ENCODE measurements at regions not wholly inside any gene's neighbourhood (a gene's known extent, or its start where the extent isn't known, plus 50 kb on each side); places are given as distances from the start of the nearest gene placed in this dataset.
"Not testable (repeated sequence)": the region's sequence is repeated elsewhere in the genome, so short reads cannot be mapped to it uniquely, and the experiment has no call there.

- DNase-seq = no peak
These were observed 160.1 kb downstream of the TBX15 start for GRCh38 chr1:118828038-118828437.

GRCh38 chr1:118827636-118828035, 160.5 kb downstream of the TBX15 start:
- peak; percentile 93 for DNase-seq

GRCh38 chr1:118827207-118827606, 160.9 kb downstream of the TBX15 start:
- no peak for DNase-seq

DNA sequence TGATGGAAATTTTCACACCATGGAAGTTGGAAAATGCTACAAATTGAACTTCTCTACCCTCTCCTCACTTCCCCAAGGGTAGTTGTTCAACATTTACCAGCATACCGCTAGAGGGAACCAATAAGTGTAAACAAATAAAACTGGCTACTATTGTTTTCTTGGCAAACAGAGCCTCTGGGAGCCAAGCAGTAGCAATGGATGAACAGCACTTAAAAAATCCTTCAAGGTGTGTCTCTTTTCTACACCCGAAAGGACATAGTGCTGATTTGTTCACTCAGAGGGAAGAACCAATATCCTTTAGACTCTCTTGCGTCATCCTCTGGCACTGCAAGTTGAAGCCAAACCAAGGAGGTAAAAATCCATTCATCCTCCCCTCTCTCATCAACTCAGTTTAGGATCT, 161.5 kb downstream of the TBX15 start:
- DNase-seq = no peak

- DNase-seq = no peak
These were observed 162.5 kb downstream of the TBX15 start for GRCh38 chr1:118825619-118826018.

DNA sequence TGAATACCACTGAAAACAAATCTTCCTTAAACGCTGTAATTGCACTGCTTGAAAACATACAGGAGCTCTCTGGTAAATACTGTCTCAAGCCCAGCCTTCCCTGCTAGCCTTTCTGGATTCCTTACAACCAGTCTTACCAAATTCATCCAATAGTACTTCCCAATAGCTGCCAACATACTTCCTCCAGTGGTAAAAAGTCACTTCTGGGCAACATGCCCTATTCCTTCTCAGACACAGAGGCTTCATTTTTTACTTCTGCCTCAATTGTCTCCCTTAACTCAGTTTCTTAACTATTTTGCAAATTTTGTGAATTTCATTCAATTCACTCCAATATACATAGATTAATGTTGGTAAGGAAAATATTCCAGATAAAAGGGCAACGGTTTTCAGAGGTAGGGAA, 166.3 kb downstream of the TBX15 start:
- DNase-seq = no peak

DNA sequence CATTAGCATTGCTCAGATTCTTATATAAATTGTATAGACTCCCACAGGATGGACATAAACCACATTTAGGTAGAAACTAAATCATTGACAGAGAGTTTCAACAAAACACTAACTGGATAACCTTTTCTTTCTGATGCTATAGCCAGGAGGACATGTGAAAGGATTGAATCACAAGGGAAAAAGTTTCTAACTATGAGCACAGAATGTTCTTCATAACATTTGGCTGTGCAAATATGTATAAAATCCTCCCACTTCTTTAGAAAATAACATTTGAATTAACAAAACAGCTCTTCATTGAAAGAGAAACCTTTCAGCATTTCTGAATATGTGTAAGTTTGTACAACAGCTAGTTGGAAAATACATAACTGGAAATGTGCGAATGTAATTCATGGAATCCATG, 167.3 kb downstream of the TBX15 start:
- DNase-seq = no peak

DNA sequence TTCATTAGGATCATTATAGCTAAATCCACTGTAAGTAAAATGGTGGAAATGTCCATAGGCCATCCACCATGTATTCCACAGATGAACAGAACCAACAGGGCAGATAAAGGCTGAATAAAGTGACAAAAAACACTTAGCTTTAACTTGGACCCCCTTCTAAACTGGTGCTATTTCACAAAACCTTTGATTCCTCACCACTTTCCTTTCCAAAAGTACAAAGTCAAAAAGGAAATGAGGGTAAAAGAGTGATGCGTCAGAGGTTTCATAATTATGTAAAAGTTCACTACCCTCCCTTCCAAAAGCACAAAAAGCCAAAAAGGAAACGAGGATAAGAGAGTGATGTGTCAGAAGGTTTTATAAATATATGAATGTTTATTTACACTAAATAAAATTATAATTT, 172.2 kb downstream of the TBX15 start:
- DNase-seq = no peak

- no peak for DNase-seq
These were observed 175.6 kb downstream of the TBX15 start for GRCh38 chr1:118812555-118812954.

DNA sequence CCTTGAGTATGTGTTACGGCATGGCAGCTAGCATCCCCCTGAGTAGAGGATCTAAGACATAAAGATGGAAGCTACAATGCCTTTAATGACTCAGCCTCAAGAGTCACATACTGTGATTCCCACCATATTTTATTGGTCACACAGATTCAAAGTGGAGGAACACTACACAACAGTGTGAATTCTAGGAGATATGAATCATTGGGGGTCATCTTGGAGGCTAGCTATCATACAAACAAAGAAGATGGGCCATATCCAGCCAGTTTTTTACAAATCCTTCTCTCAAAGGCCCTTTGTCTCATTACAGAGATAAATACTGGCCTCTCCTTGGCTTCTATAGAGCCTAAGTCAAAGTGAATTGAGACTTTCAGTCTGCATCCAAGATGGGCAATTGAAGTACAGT, 177.0 kb downstream of the TBX15 start:
- no peak for DNase-seq

- no peak for DNase-seq
These were observed 178.6 kb downstream of the TBX15 start for GRCh38 chr1:118809586-118809985.

- not testable (repeated sequence) for DNase-seq
These were observed 185.0 kb downstream of the TBX15 start for GRCh38 chr1:118803128-118803527.

- no peak for DNase-seq
These were observed 196.9 kb downstream of the TBX15 start for GRCh38 chr1:118791094-118791691.

DNA sequence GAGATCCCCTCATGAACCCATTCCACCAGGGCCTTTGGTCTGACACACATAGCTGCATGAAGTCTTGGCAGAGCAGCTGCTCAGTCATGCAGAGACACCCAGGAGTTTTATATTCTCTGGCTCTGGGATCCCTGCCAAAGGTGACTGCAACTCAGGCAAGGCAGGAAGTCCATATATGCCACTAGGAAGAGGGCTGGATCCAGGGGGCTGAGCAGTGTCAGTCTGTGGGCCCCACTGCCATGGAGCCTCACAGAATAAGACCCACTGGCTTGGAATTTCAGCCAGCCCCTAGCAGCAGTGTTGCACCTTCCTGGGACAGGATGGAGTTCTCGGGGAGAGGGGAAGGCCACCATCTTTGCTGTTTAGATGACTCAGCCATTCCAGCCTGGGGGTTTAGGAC, 199.7 kb downstream of the TBX15 start:
- no peak for DNase-seq

GRCh38 chr1:118786454-118787155, 201.5 kb downstream of the TBX15 start:
- peak; percentile 10 for DNase-seq

- no peak for DNase-seq
These were observed 202.9 kb downstream of the TBX15 start for GRCh38 chr1:118785246-118785645.

DNA sequence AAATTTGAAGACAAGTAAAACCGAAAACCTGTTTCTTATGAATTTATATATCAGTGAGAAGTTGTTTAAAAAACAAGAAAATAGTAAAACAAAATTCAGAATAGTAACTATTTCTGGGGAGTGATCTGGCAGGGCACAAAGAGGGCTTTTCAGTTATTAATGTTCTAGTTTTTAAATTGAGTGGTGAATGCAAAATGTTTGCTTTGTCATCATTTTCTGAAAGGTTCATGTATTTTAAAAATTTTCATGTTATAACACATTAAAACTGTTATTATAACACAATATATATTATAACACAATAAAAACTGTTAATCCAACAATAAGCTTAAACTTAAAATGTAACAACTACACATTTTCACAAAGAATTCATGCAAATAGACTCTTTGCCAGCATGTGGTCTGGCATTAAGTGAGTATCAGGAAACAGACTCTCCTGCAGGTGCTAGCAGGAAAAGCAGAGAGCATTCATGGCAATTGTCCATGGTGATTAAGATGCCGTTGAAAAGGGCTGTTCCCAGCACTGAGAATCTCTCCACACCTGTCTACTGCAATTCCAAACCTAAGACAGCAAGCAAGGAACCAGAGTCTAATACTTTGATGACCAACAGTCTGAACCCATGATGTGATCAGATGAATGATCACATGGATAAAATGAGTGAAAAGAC, 204.9 kb downstream of the TBX15 start:
- no peak for DNase-seq

DNA sequence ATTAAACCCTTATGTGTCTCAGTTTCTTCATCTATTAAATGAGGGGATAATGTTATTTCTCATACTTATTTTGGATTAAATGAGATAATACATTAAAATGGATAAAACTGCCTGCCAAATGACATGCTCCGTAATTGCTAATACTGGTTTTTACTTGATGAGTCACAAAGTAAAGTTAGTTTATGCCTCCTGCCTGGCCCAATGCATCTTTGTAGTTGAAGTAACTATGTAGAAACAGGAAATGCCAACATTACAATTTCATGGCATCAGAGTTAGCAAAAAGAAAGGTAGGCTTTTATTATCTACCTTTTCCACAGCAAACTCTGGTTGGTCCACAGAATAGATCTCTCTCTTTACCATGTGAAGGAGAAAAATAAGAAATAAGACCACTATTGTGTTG, 214.5 kb downstream of the TBX15 start:
- DNase-seq = no peak

DNA sequence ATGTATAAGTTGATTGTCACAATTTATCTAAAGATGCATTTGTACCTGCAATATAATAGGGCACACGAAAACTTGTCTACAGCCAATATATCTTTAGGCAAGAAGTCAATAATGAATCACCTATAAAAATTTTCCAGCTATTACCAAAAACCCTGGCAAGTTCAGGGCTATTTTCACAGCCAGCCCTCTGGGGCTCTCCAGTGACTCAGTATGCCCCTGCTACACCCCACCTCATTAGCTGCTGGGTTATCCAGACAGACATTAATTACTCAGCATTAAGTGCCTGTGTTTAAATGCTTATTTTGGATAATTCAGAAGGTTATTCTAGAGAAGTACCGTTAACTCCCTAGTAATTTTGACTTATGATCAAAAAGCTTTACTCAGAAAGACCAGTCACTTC, 220.2 kb downstream of the TBX15 start:
- DNase-seq = no peak

- DNase-seq = no peak
These were observed 234.2 kb downstream of the TBX15 start for GRCh38 chr1:118753976-118754375.

GRCh38 chr1:118751166-118751565, 237.0 kb downstream of the TBX15 start:
- no peak for DNase-seq

DNA sequence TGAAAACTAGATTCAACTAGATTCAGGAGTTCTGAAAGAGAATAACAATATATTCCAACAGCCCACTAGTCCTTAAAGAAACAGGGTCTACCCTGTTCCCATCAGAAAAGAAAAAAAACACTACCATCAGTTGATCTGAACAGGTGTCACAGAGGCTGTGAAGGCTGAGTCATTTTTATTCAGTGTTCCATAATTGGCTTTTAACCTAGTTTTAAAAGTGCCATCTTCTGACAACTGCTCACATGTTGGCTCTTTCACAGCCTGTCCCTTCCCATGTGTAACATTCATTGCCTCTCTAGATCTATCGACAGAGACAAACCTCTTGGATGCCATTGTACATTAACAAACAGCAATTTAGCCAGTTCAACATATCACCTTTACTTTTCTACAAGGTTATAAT, 243.7 kb downstream of the TBX15 start:
- peak; percentile 4 for DNase-seq

- peak; percentile 52 for DNase-seq
These were observed 248.6 kb downstream of the TBX15 start for GRCh38 chr1:118739501-118739900.

DNA sequence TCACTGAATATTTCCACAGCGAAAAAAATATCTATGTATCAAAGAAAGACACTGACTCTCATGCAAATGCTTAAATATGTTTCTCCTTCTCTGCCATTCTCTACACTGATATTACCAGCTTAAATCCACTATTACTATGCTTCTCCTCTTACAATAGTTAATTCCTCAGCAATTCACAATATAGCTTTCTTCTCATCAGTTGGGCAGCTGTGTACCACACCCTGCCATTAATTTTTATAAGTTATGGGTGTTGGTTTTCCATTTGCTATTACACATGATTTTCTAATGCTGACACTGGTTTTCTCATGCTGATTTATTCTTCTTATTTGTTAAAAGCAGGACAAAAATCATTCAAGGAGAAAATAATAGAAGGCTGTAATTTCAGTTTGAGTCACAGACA, 251.8 kb downstream of the TBX15 start:
- no peak for DNase-seq

- DNase-seq = peak; percentile 19
These were observed 270.2 kb downstream of the TBX15 start for GRCh38 chr1:118717893-118718292.
